ENCODE measurements at regions not wholly inside any gene's neighbourhood (a gene's known extent, or its start where the extent isn't known, plus 50 kb on each side); places are given as distances from the start of the nearest gene placed in this dataset.

GRCh38 chr5:8750100-8750499 lies 795.8 kb downstream of the SEMA5A start:
- ATAC-seq, result no peak
- TF ChIP-seq GLIS3 (CRISPR knock-in tag; IDR thresholded peaks at IDR 0.05) (no peak), ZFP30 (CRISPR knock-in tag; IDR thresholded peaks at IDR 0.05) (no peak), SNAI2 (CRISPR knock-in tag; IDR thresholded peaks at IDR 0.05) (no peak), POU6F1 (CRISPR knock-in tag; IDR thresholded peaks at IDR 0.05; ENCODE audit: borderline replicate concordance, low read depth) (no peak), ARNTL (CRISPR knock-in tag; IDR thresholded peaks at IDR 0.05; ENCODE audit: borderline replicate concordance, low read depth) (no peak), RARB (CRISPR knock-in tag; IDR thresholded peaks at IDR 0.05) (no peak), ZNF8 (CRISPR knock-in tag; IDR thresholded peaks at IDR 0.05) (no peak), ZFP3 (CRISPR knock-in tag; IDR thresholded peaks at IDR 0.05) (no peak), CREB5 (CRISPR knock-in tag; IDR thresholded peaks at IDR 0.05; ENCODE audit: low read depth) (no peak), PATZ1 (CRISPR knock-in tag; IDR thresholded peaks at IDR 0.05; ENCODE audit: borderline replicate concordance) (no peak), TSHZ2 (CRISPR knock-in tag; IDR thresholded peaks at IDR 0.05) (no peak), CSRNP3 (CRISPR knock-in tag; IDR thresholded peaks at IDR 0.05) (no peak)

GRCh38 chr5:8751971-8752370 lies 793.9 kb downstream of the SEMA5A start:
- TF ChIP-seq OSR1 (CRISPR knock-in tag; IDR thresholded peaks at IDR 0.05), result no peak
- no peak for TF ChIP-seq POU6F1 (CRISPR knock-in tag; IDR thresholded peaks at IDR 0.05; ENCODE audit: borderline replicate concordance, low read depth)
- TF ChIP-seq ZNF8 (CRISPR knock-in tag; IDR thresholded peaks at IDR 0.05), result no peak
- TF ChIP-seq ZNF565 (CRISPR knock-in tag; conservative IDR thresholded peaks at IDR 0.05; ENCODE audit: low read depth), result no peak
- no peak for TF ChIP-seq CREB5 (CRISPR knock-in tag; IDR thresholded peaks at IDR 0.05; ENCODE audit: low read depth)
- TF ChIP-seq CSDC2 (CRISPR knock-in tag; IDR thresholded peaks at IDR 0.05), result no peak
- no peak for TF ChIP-seq ISL1 (CRISPR knock-in tag; IDR thresholded peaks at IDR 0.05)
- ATAC-seq, result no peak

GRCh38 chr5:8752595-8752994 lies 793.3 kb downstream of the SEMA5A start:
- ATAC-seq, result no peak
- TF ChIP-seq TSHZ2 (CRISPR knock-in tag; IDR thresholded peaks at IDR 0.05), result no peak
- TF ChIP-seq POU6F1 (CRISPR knock-in tag; IDR thresholded peaks at IDR 0.05; ENCODE audit: borderline replicate concordance, low read depth), result no peak
- TF ChIP-seq SNAI2 (CRISPR knock-in tag; IDR thresholded peaks at IDR 0.05), result no peak
- TF ChIP-seq OSR1 (CRISPR knock-in tag; IDR thresholded peaks at IDR 0.05), result no peak
- no peak for TF ChIP-seq ZNF565 (CRISPR knock-in tag; conservative IDR thresholded peaks at IDR 0.05; ENCODE audit: low read depth)
- TF ChIP-seq ZNF8 (CRISPR knock-in tag; IDR thresholded peaks at IDR 0.05), result no peak
- TF ChIP-seq PPARA (CRISPR knock-in tag; IDR thresholded peaks at IDR 0.05; ENCODE audit: borderline replicate concordance), result no peak

Measured in SK-N-SH treated with all-trans-retinoic acid at 6 μM for 48 hours (cell line).